Ovary (tissue), 7 donors: ENCODE measurements at regions not wholly inside any gene's neighbourhood (a gene's known extent, or its start where the extent isn't known, plus 50 kb on each side); places are given as distances from the start of the nearest gene placed in this dataset.

ENCODE experiments used
- DNase-seq, 5 donors: peaks; one replicate each; pipeline ENCODE4 v3.0.0-alpha.2; 2019 to 2020
- H3K27ac ChIP-seq, 2 donors: fragments of 200-600 bp; one replicate each; pipeline versions ENCODE4 v1.5.1 to v1.8.0; 2019 to 2022
- H3K27me3 ChIP-seq: fragments of 200-600 bp; one replicate; pipeline ENCODE4 v1.8.0; 2022
- H3K36me3 ChIP-seq: fragments of 200-600 bp; sonication (generic); one replicate; pipeline ENCODE4 v1.5.1; 2019
- H3K4me1 ChIP-seq: one replicate; pipeline ENCODE4 v1.8.1; 2013; ENCODE audit warnings: mild to moderate bottlenecking, moderate library complexity; ENCODE audit not compliant: insufficient read depth
- H3K4me3 ChIP-seq: fragments of 200-600 bp; sonication (generic); one replicate; pipeline ENCODE4 v1.5.1; 2017
- H3K9me3 ChIP-seq, 2 donors: fragments of 200-600 bp in 1 of 2; sonication (generic) in 1 of 2; one replicate each; pipeline versions ENCODE4 v1.5.1 to v1.8.1; 2013 to 2019; ENCODE audit warnings: mild to moderate bottlenecking in 1 of 2, moderate library complexity in 1 of 2
- CTCF ChIP-seq, 3 donors: fragments of 450-650 bp in 2 of 3; fragments of 200-600 bp in 1 of 3; IDR thresholded peaks; one replicate each; pipeline versions ENCODE4 v1.5.1 to v1.8.0; 2016 to 2022; ENCODE audit warnings: antibody characterized with exemption in 3 of 3, mild to moderate bottlenecking in 1 of 3
- EP300 ChIP-seq: sonication (generic); formaldehyde crosslinking; IDR thresholded peaks from one replicate; pipeline ENCODE4 v1.6.1; 2017; ENCODE audit warnings: antibody characterized with exemption
- POLR2A ChIP-seq: fragments of 450-650 bp; IDR thresholded peaks from one replicate; pipeline ENCODE4 v1.6.1; 2017; ENCODE audit warnings: antibody characterized with exemption, mild to moderate bottlenecking, moderate library complexity
- WGBS, 3 donors: extraction: QIAGEN DNeasy Blood & Tissue Kit in 1 of 3; methylation state at CpG; one replicate each; pipeline versions ENCODE4 v1.1.5 to v1.1.7; 2013 to 2017; 5-methylcytosine and 5-hydroxymethylcytosine counted together
- intact Hi-C, 4 donors: fragments of 100-400 bp; cut with DNase I; formaldehyde crosslinking; loops; one replicate each; pipeline versions ENCODE4 v1.11.0 to v1.15.1; 2022 to 2023
- donor health status: DM: no; HTN: no; CAD: no; lungs with moderate emphysema.
- donor health status: DM: no; HTN: no; CAD: no.
- donor health status: Bipolar disorder and iron deficiency.
- donor health status: DM: no; HTN: no; CAD: no.
- donor health status: DM: yes; HTN: yes; CAD: no.

- 62 to 70% (median 67%) methylated on average over 7 of the region's 7 CpGs for WGBS, 3 donors
- Histone ChIP-seq H3K4me1 (no peaks in the 10 kb centered on the region), H3K9me3 (no peaks in the 10 kb centered on the region), H3K36me3 (no peaks in the 10 kb centered on the region), H3K27me3 (no peaks in the 10 kb centered on the region), H3K27ac (no peak overlapping the region), H3K4me3 (no peak overlapping the region)
- TF ChIP-seq EP300 (no peak), CTCF (IDR thresholded peaks at IDR 0.05) (no peak), POLR2A (no peak)
- intact Hi-C loops: no loop called here
- DNase-seq: no peak
Measured at GRCh38 chr7:136049117-136049516, 72.0 kb upstream of the MTPN start.

- Histone ChIP-seq H3K36me3 (no peaks in the 10 kb centered on the region), H3K4me1 (no peaks in the 10 kb centered on the region), H3K4me3 (no peak overlapping the region), H3K27me3 (no peaks in the 10 kb centered on the region), H3K9me3 (no peaks in the 10 kb centered on the region), H3K27ac (no peak overlapping the region)
- intact Hi-C loops: no loop called here
- WGBS, 3 donors: 54 to 70% (median 55%) methylated on average over 2 of the region's 2 CpGs
- no peak for DNase-seq
- TF ChIP-seq CTCF (IDR thresholded peaks at IDR 0.05) (no peak), EP300 (no peak), POLR2A (no peak)
Measured at GRCh38 chr7:136046548-136046947, 69.4 kb upstream of the MTPN start.

- peak in 1 of 5 donors; percentile 23 for DNase-seq
- intact Hi-C loops: no loop called here
Measured at GRCh38 chr7:136045992-136046391, 68.8 kb upstream of the MTPN start.

GRCh38 chr7:136045181-136045580, 68.0 kb upstream of the MTPN start:
- no peak for DNase-seq
- Histone ChIP-seq H3K36me3 (no peaks in the 10 kb centered on the region), H3K9me3 (no peaks in the 10 kb centered on the region), H3K27me3 (peaks cover under 1% of the 10 kb centered on the region), H3K4me3 (no peak overlapping the region), H3K4me1 (no peaks in the 10 kb centered on the region), H3K27ac (no peak overlapping the region)
- 46 to 51% (median 51%) methylated on average over 3 of the region's 3 CpGs for WGBS, 3 donors
- intact Hi-C loops: no loop called here
- TF ChIP-seq CTCF (IDR thresholded peaks at IDR 0.05): no peak
- TF ChIP-seq POLR2A: no peak
- TF ChIP-seq EP300: no peak

More at GRCh38 chr7:136045992-136046391, 68.8 kb upstream of the MTPN start:
- Histone ChIP-seq H3K4me1 (no peaks in the 10 kb centered on the region), H3K27ac (no peak overlapping the region), H3K27me3 (no peaks in the 10 kb centered on the region), H3K4me3 (no peak overlapping the region), H3K9me3 (no peaks in the 10 kb centered on the region), H3K36me3 (no peaks in the 10 kb centered on the region)
- WGBS, 3 donors: 29 to 58% (median 55%) methylated on average over 1 of the region's 1 CpG
- TF ChIP-seq CTCF (IDR thresholded peaks at IDR 0.05) (no peak), POLR2A (no peak), EP300 (no peak)
